DOHH2 (cell line): ENCODE measurements at regions not wholly inside any gene's neighbourhood (a gene's known extent, or its start where the extent isn't known, plus 50 kb on each side); places are given as distances from the start of the nearest gene placed in this dataset.

ENCODE experiments used
- CTCF ChIP-seq: fragments of 200-600 bp; sonication (generic); IDR thresholded peaks from one replicate; pipeline ENCODE4 v1.5.1; 2014; ENCODE audit warnings: antibody characterized with exemption, mild to moderate bottlenecking, low read depth, low read length; ENCODE audit not compliant: poor library complexity, severe bottlenecking
- EZH2phosphoT487 ChIP-seq: fragments of 200-600 bp; sonication (generic); IDR thresholded peaks from 2 replicates; pipeline ENCODE4 v1.6.1; 2017; ENCODE audit warnings: borderline replicate concordance, mild to moderate bottlenecking, antibody characterized with exemption, low read length, moderate library complexity, mixed read lengths

GRCh38 chr12:107200394-107200793, 107.0 kb upstream of the CRY1 start:
- TF ChIP-seq EZH2phosphoT487 (no peak), CTCF (no peak)
